HG03025 (cell line): ENCODE measurements at regions not wholly inside any gene's neighbourhood (a gene's known extent, or its start where the extent isn't known, plus 50 kb on each side); places are given as distances from the start of the nearest gene placed in this dataset.

Source experiments
- ATAC-seq: cut with Tn5 transposase; IDR thresholded peaks from one replicate; pipeline ENCODE4 v1.9.1; 2021; ENCODE audit warnings: mild to moderate bottlenecking, moderate library complexity; ENCODE audit not compliant: unreplicated experiment, low FRiP score

GRCh38 chr12:126791122-126791521, 1475.8 kb upstream of the TMEM132C start:
- no peak for ATAC-seq

DNA sequence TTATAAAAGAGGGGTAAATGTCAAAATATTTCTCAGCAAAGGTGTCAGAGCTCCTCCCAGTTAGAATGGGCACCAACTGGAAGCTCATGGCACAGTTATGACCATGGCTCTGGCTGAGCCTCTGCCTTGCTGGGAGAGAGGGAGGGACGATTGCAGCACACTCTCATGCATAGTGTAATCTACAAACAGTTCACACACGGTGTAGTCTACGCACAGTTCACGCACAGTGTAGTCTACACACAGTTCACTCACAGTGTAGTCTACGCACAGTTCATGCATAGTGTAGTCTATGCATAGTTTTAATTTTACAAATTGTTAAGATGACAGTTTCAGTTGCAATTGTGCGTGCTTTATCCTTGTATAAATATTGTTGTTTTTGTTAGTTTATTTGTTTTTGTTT, 1474.6 kb upstream of the TMEM132C start:
- no peak for ATAC-seq

GRCh38 chr12:126797525-126797924, 1469.4 kb upstream of the TMEM132C start:
- ATAC-seq, result no peak

DNA sequence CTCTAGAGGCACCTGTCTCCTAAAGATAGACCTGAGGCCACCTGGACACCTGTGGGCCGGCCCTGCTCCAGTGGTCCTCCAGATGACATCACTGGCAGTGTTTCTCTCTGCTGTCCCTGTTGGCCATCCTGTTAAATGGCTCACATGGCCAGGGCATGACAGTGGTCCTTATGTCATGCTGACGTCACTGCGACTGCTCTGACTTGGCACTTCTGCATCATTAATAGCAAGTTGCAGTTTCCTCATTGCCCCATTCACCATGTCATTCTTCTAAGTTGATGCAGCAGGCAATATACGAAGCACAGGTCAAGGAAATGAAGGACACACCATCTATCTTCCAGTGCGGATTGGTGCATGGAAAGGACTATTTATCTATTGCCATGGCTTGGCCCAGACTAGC, 1468.5 kb upstream of the TMEM132C start:
- ATAC-seq, result no peak

GRCh38 chr12:126807312-126807865, 1459.6 kb upstream of the TMEM132C start:
- no peak for ATAC-seq

- ATAC-seq, result no peak
These were observed 1455.6 kb upstream of the TMEM132C start for GRCh38 chr12:126811391-126811790.

DNA sequence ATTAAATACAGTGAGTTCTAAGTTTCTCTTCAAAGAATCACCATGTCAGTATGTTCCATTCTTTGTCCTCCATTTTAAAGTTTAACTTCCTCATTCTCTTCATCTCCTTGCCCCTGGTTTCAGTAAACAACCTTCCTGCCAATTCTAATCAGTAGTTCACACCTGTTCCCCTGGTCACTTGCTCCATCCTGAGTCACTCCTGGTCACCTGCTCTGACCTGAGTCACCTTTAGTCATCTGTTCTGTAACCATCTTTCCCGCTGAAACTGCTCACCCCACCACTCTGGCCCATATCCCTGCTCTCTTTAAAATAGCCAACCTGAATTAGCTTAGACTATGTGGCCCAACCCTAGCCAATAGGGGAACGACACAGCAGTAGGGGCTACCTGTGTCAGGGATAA, 1447.4 kb upstream of the TMEM132C start:
- ATAC-seq, result no peak

- no peak for ATAC-seq
These were observed 1435.9 kb upstream of the TMEM132C start for GRCh38 chr12:126830778-126831680.

DNA sequence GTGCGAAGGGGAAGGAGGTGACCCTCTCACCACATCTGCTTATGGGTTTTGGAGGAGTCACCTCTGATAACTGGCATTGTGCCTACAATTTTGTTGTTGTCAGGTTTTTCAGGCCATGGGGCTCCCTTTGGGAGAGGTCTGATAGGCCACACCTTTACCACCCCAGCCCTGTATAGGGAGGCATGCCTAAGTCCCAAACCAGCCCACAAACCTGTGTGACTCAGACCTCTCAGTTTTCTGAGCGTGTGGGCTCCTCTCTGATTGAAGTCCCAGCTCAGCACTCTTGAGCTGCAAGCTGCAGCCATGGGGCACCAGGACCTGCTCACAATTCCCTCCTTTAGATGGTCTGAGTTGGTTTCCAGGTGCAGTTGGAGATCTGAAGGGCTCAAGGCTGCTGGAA, 1429.3 kb upstream of the TMEM132C start:
- ATAC-seq, result no peak

GRCh38 chr12:126843915-126844669, 1422.9 kb upstream of the TMEM132C start:
- no peak for ATAC-seq

DNA sequence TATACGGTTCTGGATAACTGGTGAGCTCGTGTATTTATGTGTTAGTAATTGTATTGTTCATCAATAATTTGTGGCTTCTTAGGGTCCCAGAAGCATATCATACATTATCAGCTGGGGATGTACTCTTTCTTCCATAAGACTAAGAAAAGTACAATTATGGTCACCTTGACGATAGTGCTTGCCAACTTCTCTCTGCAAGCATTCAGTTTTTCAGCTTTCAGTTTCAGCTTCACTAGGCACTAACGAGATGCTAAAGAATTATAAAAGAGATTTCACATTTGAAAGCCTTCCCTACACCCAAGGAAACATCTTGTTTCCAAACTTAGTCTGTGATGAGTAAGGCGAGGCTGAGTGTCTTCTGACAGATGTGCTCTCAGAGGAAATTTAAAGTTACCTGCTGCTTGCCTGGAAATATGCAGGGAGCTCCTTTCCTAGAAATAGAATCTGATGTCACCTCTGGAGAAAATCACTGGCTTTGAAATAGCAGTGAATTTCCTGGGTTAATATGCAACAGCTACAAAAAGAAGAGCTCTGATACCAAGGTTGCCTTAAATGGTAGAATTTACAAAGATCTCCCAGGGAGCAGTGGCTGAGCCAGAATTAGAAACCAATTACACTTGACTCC, 1419.9 kb upstream of the TMEM132C start:
- no peak for ATAC-seq

DNA sequence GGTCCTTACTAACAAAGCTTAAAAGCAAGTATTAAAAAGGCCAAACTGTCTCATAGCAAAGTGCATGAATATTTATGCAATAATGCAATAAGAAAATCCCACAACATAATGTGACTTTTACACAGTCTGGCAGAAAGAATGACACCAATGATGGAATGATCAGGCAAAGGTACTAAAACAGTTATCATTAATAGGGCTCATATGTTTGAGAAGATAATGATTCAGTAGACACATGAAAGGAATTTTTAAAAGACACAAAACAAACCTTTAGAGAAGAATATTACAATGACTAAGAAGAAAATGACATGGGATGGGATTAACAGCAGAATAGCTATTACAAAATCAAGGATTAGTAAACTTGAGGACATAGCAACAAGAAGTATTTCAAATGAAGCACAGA, 1411.2 kb upstream of the TMEM132C start:
- ATAC-seq, result no peak

- ATAC-seq, result no peak
These were observed 1410.0 kb upstream of the TMEM132C start for GRCh38 chr12:126856958-126857357.

DNA sequence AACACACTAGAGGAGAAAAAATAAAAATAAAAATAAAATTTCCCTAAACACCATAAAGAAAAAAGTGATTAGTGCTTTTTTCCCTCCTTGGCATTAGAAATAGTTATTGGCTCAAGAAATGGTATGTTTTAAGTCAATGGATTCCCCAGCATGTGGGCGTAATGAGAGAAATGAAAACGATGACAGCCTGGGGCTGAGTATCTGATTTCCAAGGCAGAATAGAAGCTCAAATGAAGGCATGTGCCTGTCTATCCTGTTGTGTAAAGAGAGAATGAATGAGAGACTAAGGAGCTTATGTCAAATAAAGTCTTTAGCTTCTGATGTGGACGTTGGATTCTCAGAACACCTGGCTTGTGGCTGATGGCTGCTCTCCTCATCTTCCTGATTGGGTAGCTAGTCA, 1408.4 kb upstream of the TMEM132C start:
- no peak for ATAC-seq

GRCh38 chr12:126860210-126860609, 1406.8 kb upstream of the TMEM132C start:
- ATAC-seq, result no peak

DNA sequence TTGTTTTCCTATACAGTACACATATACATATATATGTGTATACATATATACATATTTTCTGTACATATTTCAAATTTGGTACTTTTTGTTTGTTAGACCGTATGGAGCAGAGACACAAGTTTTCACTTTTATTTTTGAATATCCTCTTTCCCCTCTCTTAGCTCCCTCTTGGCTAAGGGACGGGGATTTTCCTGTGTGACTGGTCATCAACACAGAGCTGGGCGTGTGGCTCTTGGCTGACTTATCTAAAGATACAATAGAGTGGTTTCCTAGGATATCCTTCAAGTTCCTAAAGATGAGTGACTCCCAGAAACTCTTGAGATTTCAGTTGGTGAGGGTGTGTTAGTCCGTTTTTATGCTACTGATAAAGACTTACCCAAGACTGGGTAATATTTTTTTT, 1404.5 kb upstream of the TMEM132C start:
- ATAC-seq, result no peak

- no peak for ATAC-seq
These were observed 1397.3 kb upstream of the TMEM132C start for GRCh38 chr12:126869644-126870043.

GRCh38 chr12:126873701-126874100, 1393.3 kb upstream of the TMEM132C start:
- no peak for ATAC-seq

DNA sequence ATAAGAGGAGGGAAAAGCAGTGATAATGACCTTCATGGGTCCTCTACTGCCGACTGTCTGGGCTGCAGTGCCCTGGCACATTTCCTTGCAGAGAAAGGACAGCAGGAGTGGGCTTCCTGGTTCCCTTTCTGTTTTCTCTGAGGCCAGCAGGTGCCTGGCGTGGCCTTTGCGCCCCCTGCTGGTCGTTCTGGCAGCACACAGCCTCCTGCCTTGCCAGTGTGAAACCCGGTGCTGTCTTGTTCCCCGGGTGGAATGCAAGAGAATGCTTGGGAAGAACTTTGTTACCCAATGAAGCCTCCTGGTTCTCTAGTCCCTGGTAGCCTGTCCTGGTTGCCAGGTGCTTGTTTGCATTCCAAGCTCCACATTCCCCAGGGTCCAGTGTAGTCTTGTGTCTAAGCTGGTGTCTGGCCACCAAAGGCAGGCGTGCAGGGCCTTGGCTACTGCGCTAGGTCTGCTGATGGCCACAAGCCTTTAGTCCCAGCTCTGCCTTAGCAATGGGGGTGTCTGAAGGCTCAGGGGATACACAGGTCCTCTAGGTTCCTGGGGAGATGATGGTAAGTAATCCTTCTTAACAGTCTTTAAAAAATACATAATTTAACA, 1392.4 kb upstream of the TMEM132C start:
- ATAC-seq, result peak; percentile 69

GRCh38 chr12:126879842-126880241, 1387.1 kb upstream of the TMEM132C start:
- ATAC-seq, result no peak

- no peak for ATAC-seq
These were observed 1383.3 kb upstream of the TMEM132C start for GRCh38 chr12:126883697-126884096.
